Large intestine (tissue), 3 donors: ENCODE measurements at regions not wholly inside any gene's neighbourhood (a gene's known extent, or its start where the extent isn't known, plus 50 kb on each side); places are given as distances from the start of the nearest gene placed in this dataset.

Experiments used
- DNase-seq, 2 donors: peaks; one replicate each; pipeline versions ENCODE4 v3.0.0 to v3.0.0-alpha.2; 2013
- H3K27ac ChIP-seq: one replicate; pipeline ENCODE4 v1.5.1; 2013; ENCODE audit warnings: low read length
- H3K27me3 ChIP-seq: 2 replicates; pipeline ENCODE4 v1.6.1; 2013; ENCODE audit warnings: low read length; ENCODE audit not compliant: control insufficient read depth, insufficient read depth
- H3K36me3 ChIP-seq: 2 replicates; pipeline ENCODE4 v1.6.1; 2013; ENCODE audit warnings: low read length; ENCODE audit not compliant: control insufficient read depth, insufficient read depth
- H3K4me1 ChIP-seq: one replicate; pipeline ENCODE4 v1.6.1; 2013; ENCODE audit warnings: low read length; ENCODE audit not compliant: control insufficient read depth, insufficient read depth
- H3K4me3 ChIP-seq: one replicate; pipeline ENCODE4 v1.5.1; 2013; ENCODE audit warnings: low read length
- H3K9me3 ChIP-seq: one replicate; pipeline ENCODE4 v1.6.1; 2013; ENCODE audit warnings: mild to moderate bottlenecking, low read depth, low read length, moderate library complexity; ENCODE audit not compliant: control insufficient read depth
- WGBS: methylation state at CpG from one replicate; pipeline ENCODE4 v1.1.5; 2013; ENCODE audit warnings: low lambda C conversion rate; ENCODE audit not compliant: insufficient coverage; 5-methylcytosine and 5-hydroxymethylcytosine counted together

DNA sequence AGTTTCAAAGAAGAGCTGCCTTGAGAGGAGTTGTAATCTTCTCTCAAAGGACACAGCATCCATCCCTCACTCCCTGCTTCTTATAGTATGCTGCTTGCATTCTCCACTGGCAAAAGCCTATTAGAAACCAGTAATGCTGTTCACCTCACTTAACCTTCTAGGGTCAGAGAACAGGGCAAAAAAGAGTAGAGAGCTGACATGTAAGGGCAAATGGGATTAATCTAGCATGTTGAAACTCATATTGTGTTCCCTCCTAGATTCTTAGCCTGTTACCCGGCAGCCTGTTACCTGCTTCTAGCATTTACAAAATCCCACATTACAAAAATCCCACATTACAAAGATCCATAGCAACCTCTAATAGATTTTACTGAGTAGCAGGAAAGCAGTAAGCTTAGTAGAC, 244.7 kb downstream of the SLC7A11 start:
- WGBS = no CpG with 5 or more reads among the region's 1 CpG
- Histone ChIP-seq H3K27ac (no peak overlapping the region), H3K4me1 (no peaks in the 10 kb centered on the region), H3K27me3 (no peaks in the 10 kb centered on the region), H3K36me3 (no peaks in the 10 kb centered on the region), H3K9me3 (no peaks in the 10 kb centered on the region), H3K4me3 (no peak overlapping the region)
- no peak for DNase-seq

DNA sequence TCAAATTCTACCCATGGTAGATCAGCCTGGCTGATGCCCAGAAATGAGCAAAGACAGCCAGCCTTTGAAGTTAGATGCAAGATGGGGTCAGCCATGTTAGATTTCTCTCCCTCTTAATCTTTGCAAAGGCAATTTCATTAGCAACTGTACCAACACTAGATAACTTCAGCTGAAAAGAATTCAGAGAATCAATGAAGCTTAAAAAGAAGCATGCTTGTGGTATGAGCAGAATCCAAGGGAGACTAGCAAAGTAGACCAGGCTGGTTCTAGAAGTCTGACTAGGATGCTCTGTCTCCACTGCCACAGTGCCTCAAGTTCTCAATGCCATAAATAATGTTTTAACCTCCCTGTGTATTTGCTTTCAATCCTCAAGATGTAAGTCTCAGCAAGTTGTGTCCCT, 247.3 kb downstream of the SLC7A11 start:
- H3K27ac ChIP-seq = no peak overlapping the region
- no peak overlapping the region for H3K4me3 ChIP-seq
- H3K4me1 ChIP-seq = no peaks in the 10 kb centered on the region
- H3K36me3 ChIP-seq = no peaks in the 10 kb centered on the region
- no peaks in the 10 kb centered on the region for H3K9me3 ChIP-seq
- no peak for DNase-seq
- H3K27me3 ChIP-seq = no peaks in the 10 kb centered on the region

DNA sequence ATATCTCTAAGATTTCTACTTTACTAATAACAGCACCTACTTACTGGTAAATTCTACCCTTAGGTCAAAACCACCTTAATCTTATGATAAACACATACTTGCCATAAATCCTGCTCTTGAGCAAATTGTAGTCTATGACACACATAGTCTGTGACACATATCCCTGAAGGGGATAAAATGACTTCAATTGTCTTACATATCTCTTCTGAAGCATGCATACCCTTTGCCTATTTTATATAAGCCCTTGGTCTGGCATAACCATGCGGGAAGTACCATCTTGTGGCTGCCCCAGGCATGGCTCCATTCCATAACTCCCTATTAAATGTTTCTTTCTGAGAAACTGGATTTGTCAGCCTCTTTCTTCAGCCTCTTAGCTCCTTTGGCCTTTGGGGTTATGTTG, 248.9 kb downstream of the SLC7A11 start:
- no peak overlapping the region for H3K4me3 ChIP-seq
- no peak for DNase-seq
- H3K36me3 ChIP-seq = no peaks in the 10 kb centered on the region
- H3K4me1 ChIP-seq = no peaks in the 10 kb centered on the region
- no peaks in the 10 kb centered on the region for H3K27me3 ChIP-seq
- WGBS = no CpG with 5 or more reads among the region's 1 CpG
- H3K9me3 ChIP-seq = no peaks in the 10 kb centered on the region
- no peak overlapping the region for H3K27ac ChIP-seq

GRCh38 chr4:137981277-137981676, 260.9 kb downstream of the SLC7A11 start:
- Histone ChIP-seq H3K4me1 (no peaks in the 10 kb centered on the region), H3K36me3 (no peaks in the 10 kb centered on the region), H3K9me3 (no peaks in the 10 kb centered on the region), H3K27ac (no peak overlapping the region), H3K4me3 (no peak overlapping the region), H3K27me3 (no peaks in the 10 kb centered on the region)
- 100% methylated on average over 1 of the region's 3 CpGs for WGBS
- no peak for DNase-seq

DNA sequence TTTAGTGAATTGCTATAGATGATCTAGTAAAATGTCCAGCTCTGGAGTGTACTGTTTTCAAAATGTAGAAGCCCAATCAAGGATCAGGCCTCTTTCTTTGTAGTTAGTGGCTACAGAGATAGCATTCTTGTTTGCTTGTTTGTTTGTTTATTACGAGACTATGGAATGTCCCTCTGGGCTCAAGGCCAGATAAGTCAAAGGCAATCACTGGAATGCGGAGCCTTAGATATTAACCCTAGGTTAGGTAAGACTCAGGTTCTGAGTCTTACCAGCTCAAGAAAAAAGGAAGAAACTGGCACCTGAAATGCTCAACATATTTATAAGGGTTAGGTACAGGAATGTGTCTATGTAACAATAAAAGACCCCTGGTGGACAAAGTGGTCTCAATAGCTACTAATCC, 261.5 kb downstream of the SLC7A11 start:
- no peak overlapping the region for H3K4me3 ChIP-seq
- no peaks in the 10 kb centered on the region for H3K4me1 ChIP-seq
- WGBS = no CpG with 5 or more reads among the region's 2 CpGs
- H3K9me3 ChIP-seq = no peaks in the 10 kb centered on the region
- H3K27ac ChIP-seq = no peak overlapping the region
- no peaks in the 10 kb centered on the region for H3K36me3 ChIP-seq
- no peak for DNase-seq
- no peaks in the 10 kb centered on the region for H3K27me3 ChIP-seq

- Histone ChIP-seq H3K27me3 (no peaks in the 10 kb centered on the region), H3K4me1 (no peaks in the 10 kb centered on the region), H3K36me3 (no peaks in the 10 kb centered on the region), H3K4me3 (no peak overlapping the region), H3K9me3 (no peaks in the 10 kb centered on the region), H3K27ac (no peak overlapping the region)
- WGBS = no CpG with 5 or more reads among the region's 1 CpG
- DNase-seq = no peak
These were observed 262.2 kb downstream of the SLC7A11 start for GRCh38 chr4:137979938-137980337.

- Histone ChIP-seq H3K9me3 (no peaks in the 10 kb centered on the region), H3K4me3 (no peak overlapping the region), H3K4me1 (no peaks in the 10 kb centered on the region), H3K36me3 (no peaks in the 10 kb centered on the region), H3K27me3 (no peaks in the 10 kb centered on the region), H3K27ac (no peak overlapping the region)
- no peak for DNase-seq
- WGBS = no CpG with 5 or more reads among the region's 3 CpGs
These were observed 273.0 kb downstream of the SLC7A11 start for GRCh38 chr4:137968956-137969678.

GRCh38 chr4:137967480-137968190, 274.5 kb downstream of the SLC7A11 start:
- no peak overlapping the region for H3K27ac ChIP-seq
- H3K36me3 ChIP-seq = no peaks in the 10 kb centered on the region
- H3K27me3 ChIP-seq = no peaks in the 10 kb centered on the region
- no peak overlapping the region for H3K4me3 ChIP-seq
- no peaks in the 10 kb centered on the region for H3K9me3 ChIP-seq
- 80% methylated on average over 1 of the region's 6 CpGs for WGBS
- no peak for DNase-seq
- no peaks in the 10 kb centered on the region for H3K4me1 ChIP-seq

DNA sequence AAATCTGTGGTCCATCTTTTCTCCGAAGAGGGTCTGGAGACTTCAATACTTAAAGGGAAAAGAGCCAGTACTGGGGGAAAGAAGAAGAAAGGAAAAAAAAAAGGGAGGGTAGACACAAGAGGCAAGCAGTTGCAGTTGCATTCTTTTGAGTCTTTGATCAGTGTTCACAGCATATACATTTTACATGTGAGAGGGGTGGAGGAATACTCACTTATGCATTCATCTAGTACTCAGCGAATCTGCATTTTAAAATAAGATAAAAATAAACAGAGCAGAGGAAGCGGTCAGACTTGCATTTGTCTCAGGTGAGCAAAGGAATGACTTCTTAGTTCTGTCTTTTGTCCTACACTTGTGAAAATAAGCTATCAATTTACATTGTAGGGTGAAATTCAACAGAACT, 275.6 kb downstream of the SLC7A11 start:
- WGBS = no CpG with 5 or more reads among the region's 3 CpGs
- no peak overlapping the region for H3K27ac ChIP-seq
- no peaks in the 10 kb centered on the region for H3K4me1 ChIP-seq
- H3K27me3 ChIP-seq = no peaks in the 10 kb centered on the region
- H3K9me3 ChIP-seq = no peaks in the 10 kb centered on the region
- no peak for DNase-seq
- H3K36me3 ChIP-seq = no peaks in the 10 kb centered on the region
- H3K4me3 ChIP-seq = no peak overlapping the region

DNA sequence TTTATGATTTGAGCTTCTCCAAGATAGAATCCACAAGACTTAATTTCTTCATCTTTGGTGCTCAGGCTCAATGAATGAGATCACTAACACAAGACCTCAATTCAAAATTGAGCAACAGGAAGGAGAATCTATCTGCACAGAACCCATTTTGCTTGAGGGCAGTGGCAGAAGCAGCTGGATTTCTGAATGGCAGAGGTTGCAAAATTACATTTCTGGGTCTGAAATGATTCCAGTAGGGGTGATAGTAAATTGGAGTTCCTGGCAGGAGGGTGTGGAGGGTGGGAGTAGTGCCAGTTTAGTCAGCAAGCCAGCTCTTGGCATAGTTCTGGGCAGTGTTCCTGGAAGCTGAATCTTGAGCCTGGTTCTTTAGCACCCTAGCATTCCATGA, 281.1 kb downstream of the SLC7A11 start:
- Histone ChIP-seq H3K27me3 (no peaks in the 10 kb centered on the region), H3K9me3 (no peaks in the 10 kb centered on the region), H3K36me3 (no peaks in the 10 kb centered on the region), H3K4me3 (no peak overlapping the region), H3K27ac (no peak overlapping the region), H3K4me1 (no peaks in the 10 kb centered on the region)
- DNase-seq = no peak
